Fibroblast of lung (primary cell): ENCODE measurements at regions not wholly inside any gene's neighbourhood (a gene's known extent, or its start where the extent isn't known, plus 50 kb on each side); places are given as distances from the start of the nearest gene placed in this dataset.

Source experiments
- DNase-seq, 2 donors: peaks; one replicate each; pipeline versions ENCODE4 v3.0.0 to v3.0.0-alpha.2; 2010; ENCODE audit warnings: low read depth in 2 of 2
- H2AFZ ChIP-seq: 2 replicates; pipeline ENCODE4 v1.5.1; 2012; ENCODE audit warnings: low read length, control low read depth, inconsistent platforms
- H3K27ac ChIP-seq: 2 replicates; pipeline ENCODE4 v1.5.1; 2011; ENCODE audit warnings: low read length, control low read depth; ENCODE audit not compliant: insufficient read depth
- H3K27me3 ChIP-seq: 2 replicates; pipeline ENCODE4 v1.5.1; 2011; ENCODE audit warnings: mild to moderate bottlenecking, low read length; ENCODE audit not compliant: control insufficient read depth, insufficient read depth
- H3K36me3 ChIP-seq: 2 replicates; pipeline ENCODE4 v1.5.1; 2011; ENCODE audit warnings: low read length; ENCODE audit not compliant: control insufficient read depth, insufficient read depth
- H3K4me1 ChIP-seq: 2 replicates; pipeline ENCODE4 v1.5.1; 2011; ENCODE audit warnings: low read length; ENCODE audit not compliant: control insufficient read depth, insufficient read depth; ENCODE audit errors: extremely low read depth
- H3K4me2 ChIP-seq: 2 replicates; pipeline ENCODE4 v1.5.1; 2011; ENCODE audit warnings: low read length, control low read depth; ENCODE audit not compliant: insufficient read depth; ENCODE audit errors: extremely low read depth
- H3K4me3 ChIP-seq, 4 experiments: fragments of 200-600 bp in 1 of 4; sonication (generic) in 1 of 4; replicated peaks in 1 of 4; 2 replicates each; pipeline ENCODE4 v1.5.1; 2011 to 2016; ENCODE audit warnings: low read length in 4 of 4, low read depth in 3 of 4, mild to moderate bottlenecking in 3 of 4, control low read depth in 2 of 4, inconsistent platforms in 1 of 4, mixed read lengths in 1 of 4; ENCODE audit not compliant: insufficient read depth in 1 of 4; ENCODE audit errors: control extremely low read depth in 1 of 4
- H3K79me2 ChIP-seq: 2 replicates; pipeline ENCODE4 v1.5.1; 2012; ENCODE audit warnings: mild to moderate bottlenecking, low read length, inconsistent platforms; ENCODE audit not compliant: control insufficient read depth, insufficient read depth
- H3K9ac ChIP-seq: 2 replicates; pipeline ENCODE4 v1.5.1; 2011; ENCODE audit warnings: mild to moderate bottlenecking, low read length, control low read depth; ENCODE audit not compliant: insufficient read depth
- H3K9me3 ChIP-seq: 2 replicates; pipeline ENCODE4 v1.5.1; 2012; ENCODE audit warnings: low read depth, low read length; ENCODE audit not compliant: control insufficient read depth, insufficient read depth
- H4K20me1 ChIP-seq: 2 replicates; pipeline ENCODE4 v1.5.1; 2011; ENCODE audit warnings: low read length; ENCODE audit not compliant: control insufficient read depth, insufficient read depth; ENCODE audit errors: extremely low read depth
- CTCF ChIP-seq, 2 donors: IDR thresholded peaks in 1 of 2; conservative IDR thresholded peaks in 1 of 2; 1 replicate in 1 of 2; 2 replicates in 1 of 2; pipeline ENCODE4 v1.5.1; 2011 to 2012; ENCODE audit warnings: low read length in 2 of 2, control low read depth in 1 of 2, inconsistent platforms in 1 of 2, low read depth in 1 of 2, mild to moderate bottlenecking in 1 of 2
- EZH2 ChIP-seq: IDR thresholded peaks from 2 replicates; pipeline ENCODE4 v1.5.1; 2012; ENCODE audit warnings: low read length, control low read depth, mild to moderate bottlenecking; ENCODE audit errors: missing control alignments

- no peak overlapping the region for H3K27ac ChIP-seq
- H3K36me3 ChIP-seq = no peaks in the 10 kb centered on the region
- no peak overlapping the region for H3K4me3 ChIP-seq
Observed at GRCh38 chr11:64490562-64491216, 65.1 kb upstream of the SLC22A11 start.

GRCh38 chr11:64492561-64492960 lies 63.2 kb upstream of the SLC22A11 start:
- Histone ChIP-seq H3K4me3 (no peak overlapping the region), H3K79me2 (no peaks in the 10 kb centered on the region), H3K9me3 (no peaks in the 10 kb centered on the region), H3K27ac (no peak overlapping the region), H3K9ac (no peak overlapping the region), H4K20me1 (no peaks in the 10 kb centered on the region), H3K36me3 (no peaks in the 10 kb centered on the region), H3K4me1 (no peaks in the 10 kb centered on the region), H2AFZ (no peak overlapping the region), H3K27me3 (peaks cover 3% of the 10 kb centered on the region), H3K4me2 (no peak overlapping the region)
- TF ChIP-seq CTCF (conservative IDR thresholded peaks at IDR 0.05 in 1 of 2, IDR thresholded peaks at IDR 0.05 in 1 of 2; ENCODE audit: low read depth in 1 of 2, low read length in 2 of 2) (no peak), EZH2 (no peak)
- DNase-seq = no peak

More at GRCh38 chr11:64490562-64491216, 65.1 kb upstream of the SLC22A11 start:
- no peaks in the 10 kb centered on the region for H3K9me3 ChIP-seq
- DNase-seq = no peak
- no peak overlapping the region for H3K4me2 ChIP-seq
- no peaks in the 10 kb centered on the region for H3K4me1 ChIP-seq
- H3K27me3 ChIP-seq = peaks cover 9% of the 10 kb centered on the region
- H2AFZ ChIP-seq = no peak overlapping the region
- no peaks in the 10 kb centered on the region for H4K20me1 ChIP-seq
- no peaks in the 10 kb centered on the region for H3K79me2 ChIP-seq
- TF ChIP-seq EZH2 = no peak
- H3K9ac ChIP-seq = no peak overlapping the region

- H3K79me2 ChIP-seq = no peaks in the 10 kb centered on the region
- no peak overlapping the region for H3K9ac ChIP-seq
- H4K20me1 ChIP-seq = no peaks in the 10 kb centered on the region
- TF ChIP-seq CTCF (conservative IDR thresholded peaks at IDR 0.05 in 1 of 2, IDR thresholded peaks at IDR 0.05 in 1 of 2; ENCODE audit: low read depth in 1 of 2, low read length in 2 of 2) = no peak
- TF ChIP-seq EZH2 = no peak
- H3K36me3 ChIP-seq = no peaks in the 10 kb centered on the region
- H3K27ac ChIP-seq = no peak overlapping the region
- H3K9me3 ChIP-seq = no peaks in the 10 kb centered on the region
- no peaks in the 10 kb centered on the region for H3K4me1 ChIP-seq
- no peak overlapping the region for H3K4me3 ChIP-seq
- no peak for DNase-seq
- H2AFZ ChIP-seq = no peak overlapping the region
- no peak overlapping the region for H3K4me2 ChIP-seq
- peaks cover 8% of the 10 kb centered on the region for H3K27me3 ChIP-seq
Observed at GRCh38 chr11:64498136-64498535, 57.6 kb upstream of the SLC22A11 start.
